Tongue (tissue), 1 donor: ENCODE measurements at regions not wholly inside any gene's neighbourhood (a gene's known extent, or its start where the extent isn't known, plus 50 kb on each side); places are given as distances from the start of the nearest gene placed in this dataset.

Experiments used
- DNase-seq: peaks from one replicate; pipeline ENCODE4 v3.0.0-alpha.2; 2015

GRCh38 chr10:94043431-94043990, 49.8 kb downstream of the PLCE1 start:
- no peak for DNase-seq

GRCh38 chr10:94046098-94046497, 52.4 kb downstream of the PLCE1 start:
- no peak for DNase-seq

GRCh38 chr10:94047293-94047692, 53.6 kb downstream of the PLCE1 start:
- DNase-seq, result no peak

GRCh38 chr10:94049911-94050310, 56.2 kb downstream of the PLCE1 start:
- DNase-seq, result no peak

- DNase-seq, result no peak
Observed at GRCh38 chr10:94052281-94052680, 58.5 kb downstream of the PLCE1 start.

GRCh38 chr10:94052866-94053791, 59.4 kb downstream of the PLCE1 start:
- DNase-seq, result no peak

GRCh38 chr10:94059178-94059883, 65.6 kb downstream of the PLCE1 start:
- no peak for DNase-seq

- DNase-seq, result no peak
Observed at GRCh38 chr10:94061026-94061425, 67.3 kb downstream of the PLCE1 start.

GRCh38 chr10:94062611-94063010, 68.9 kb downstream of the PLCE1 start:
- no peak for DNase-seq

GRCh38 chr10:94065362-94065761, 71.6 kb downstream of the PLCE1 start:
- DNase-seq, result no peak

- no peak for DNase-seq
Observed at GRCh38 chr10:94065787-94066186, 72.1 kb downstream of the PLCE1 start.

GRCh38 chr10:94066411-94066810, 72.7 kb downstream of the PLCE1 start:
- peak; percentile 81 for DNase-seq

GRCh38 chr10:94069884-94070283, 76.2 kb downstream of the PLCE1 start:
- peak; percentile 54 for DNase-seq

- DNase-seq, result no peak
Observed at GRCh38 chr10:94074462-94074861, 80.7 kb downstream of the PLCE1 start.

GRCh38 chr10:94075506-94075905, 81.8 kb downstream of the PLCE1 start:
- DNase-seq, result peak; percentile 37

GRCh38 chr10:94076325-94076841, 82.7 kb downstream of the PLCE1 start:
- peak; percentile 88 for DNase-seq

- no peak for DNase-seq
Observed at GRCh38 chr10:94077042-94077441, 83.3 kb downstream of the PLCE1 start.

GRCh38 chr10:94080108-94080507, 86.4 kb downstream of the PLCE1 start:
- DNase-seq, result no peak

GRCh38 chr10:94083662-94084265, 90.0 kb downstream of the PLCE1 start:
- no peak for DNase-seq

- no peak for DNase-seq
Observed at GRCh38 chr10:94084344-94084743, 90.6 kb downstream of the PLCE1 start.

- no peak for DNase-seq
Observed at GRCh38 chr10:94085288-94085687, 91.6 kb downstream of the PLCE1 start.

GRCh38 chr10:94085766-94086437, 92.2 kb downstream of the PLCE1 start:
- DNase-seq, result no peak
